Stimulated activated naive B cell treated with anti-CD40 and anti-IgM and Interleukin-4, amounts not matched to agents 10 μg/mL and 1 μg/mL and 100 μg/mL, for 72 hours (primary cell): ENCODE measurements at regions not wholly inside any gene's neighbourhood (a gene's known extent, or its start where the extent isn't known, plus 50 kb on each side); places are given as distances from the start of the nearest gene placed in this dataset.
"Not testable (repeated sequence)": the region's sequence is repeated elsewhere in the genome, so short reads cannot be mapped to it uniquely, and the experiment has no call there.

ENCODE experiments used
- ATAC-seq, 2 donors: fragments of 150-1000 bp; cut with Tn5 transposase; replicated peaks; 2 replicates each; pipeline ENCODE4 v1.10.0; 2021; ENCODE audit warnings: moderate library complexity in 1 of 2
- DNase-seq: peaks from one replicate; pipeline ENCODE4 v3.0.0; 2021
- H3K27ac Mint-ChIP-seq: one replicate; pipeline ENCODE4 v1.8.0; 2022; ENCODE audit warnings: mild to moderate bottlenecking, mixed read lengths
- H3K27me3 Mint-ChIP-seq, 2 donors: one replicate each; pipeline ENCODE4 v1.8.0; 2022; ENCODE audit warnings: mixed read lengths in 2 of 2
- H3K36me3 Mint-ChIP-seq, 2 donors: one replicate each; pipeline ENCODE4 v1.8.0; 2022; ENCODE audit warnings: mixed read lengths in 2 of 2, mild to moderate bottlenecking in 1 of 2
- H3K4me1 Mint-ChIP-seq, 2 donors: one replicate each; pipeline ENCODE4 v1.8.0; 2022; ENCODE audit warnings: mixed read lengths in 2 of 2, mild to moderate bottlenecking in 1 of 2
- H3K4me3 Mint-ChIP-seq, 2 donors: one replicate each; pipeline ENCODE4 v1.8.0; 2022; ENCODE audit warnings: mild to moderate bottlenecking in 2 of 2, mixed read lengths in 2 of 2, moderate library complexity in 1 of 2
- H3K9me3 Mint-ChIP-seq, 2 donors: one replicate each; pipeline ENCODE4 v1.8.0; 2022; ENCODE audit warnings: mixed read lengths in 2 of 2, mild to moderate bottlenecking in 1 of 2

- Mint-ChIP-seq H3K9me3 (peaks cover 17 to 27% of the 10 kb centered on the region in 2 donors), H3K36me3 (peaks cover 20 to 32% of the 10 kb centered on the region in 2 donors)
These were observed 100.7 kb upstream of the TNFSF4 start for GRCh38 chr1:173307845-173308244.

GRCh38 chr1:173314656-173315055, 107.5 kb upstream of the TNFSF4 start:
- ATAC-seq: no peak

More at GRCh38 chr1:173307845-173308244, 100.7 kb upstream of the TNFSF4 start:
- no peak overlapping the region for H3K4me3 Mint-ChIP-seq
- no peaks in the 10 kb centered on the region for H3K27me3 Mint-ChIP-seq
- no peak overlapping the region for H3K27ac Mint-ChIP-seq
- ATAC-seq (no peak), DNase-seq (no peak)
- H3K4me1 Mint-ChIP-seq: peaks cover 16 to 30% of the 10 kb centered on the region in 2 donors

GRCh38 chr1:173315296-173315695, 108.2 kb upstream of the TNFSF4 start:
- ATAC-seq (no peak), DNase-seq (no peak)
- Mint-ChIP-seq H3K4me3 (no peak overlapping the region), H3K36me3 (peaks cover 10% of the 10 kb centered on the region in 2 donors), H3K27ac (no peak overlapping the region), H3K9me3 (peaks cover 6 to 12% of the 10 kb centered on the region in 2 donors), H3K4me1 (no peaks in the 10 kb centered on the region), H3K27me3 (peaks cover 0 to 3% of the 10 kb centered on the region in 2 donors)

More at GRCh38 chr1:173314656-173315055, 107.5 kb upstream of the TNFSF4 start:
- H3K9me3 Mint-ChIP-seq: peaks cover 8 to 16% of the 10 kb centered on the region in 2 donors
- H3K4me3 Mint-ChIP-seq: no peak overlapping the region
- H3K36me3 Mint-ChIP-seq: peaks cover 10 to 11% of the 10 kb centered on the region in 2 donors
- H3K27me3 Mint-ChIP-seq: peaks cover 0 to 3% of the 10 kb centered on the region in 2 donors
- H3K4me1 Mint-ChIP-seq: no peaks in the 10 kb centered on the region
- no peak for DNase-seq
- no peak overlapping the region for H3K27ac Mint-ChIP-seq

GRCh38 chr1:173318788-173319187, 111.7 kb upstream of the TNFSF4 start:
- Mint-ChIP-seq H3K9me3 (peaks cover 8 to 12% of the 10 kb centered on the region in 2 donors), H3K4me3 (no peak overlapping the region), H3K4me1 (no peaks in the 10 kb centered on the region), H3K36me3 (peaks cover 22 to 27% of the 10 kb centered on the region in 2 donors), H3K27ac (no peak overlapping the region), H3K27me3 (peaks cover 0 to 3% of the 10 kb centered on the region in 2 donors)
- no peak for ATAC-seq
- DNase-seq: no peak

GRCh38 chr1:173324352-173324751, 117.2 kb upstream of the TNFSF4 start:
- not testable (repeated sequence) for ATAC-seq, H3K27ac Mint-ChIP-seq, H3K4me1 Mint-ChIP-seq, H3K27me3 Mint-ChIP-seq, H3K4me3 Mint-ChIP-seq, DNase-seq
- Mint-ChIP-seq H3K36me3 (peaks cover 22 to 25% of the 10 kb centered on the region in 2 donors), H3K9me3 (peaks cover 8 to 11% of the 10 kb centered on the region in 2 donors)

- not testable (repeated sequence) for DNase-seq, ATAC-seq, H3K36me3 Mint-ChIP-seq, H3K27ac Mint-ChIP-seq, H3K4me3 Mint-ChIP-seq, H3K27me3 Mint-ChIP-seq, H3K9me3 Mint-ChIP-seq
- peaks cover 13 to 29% of the 10 kb centered on the region in 2 donors for H3K4me1 Mint-ChIP-seq
These were observed 120.9 kb upstream of the TNFSF4 start for GRCh38 chr1:173327987-173328386.

GRCh38 chr1:173328961-173329360, 121.8 kb upstream of the TNFSF4 start:
- H3K9me3 Mint-ChIP-seq: peaks cover 0 to 4% of the 10 kb centered on the region in 2 donors
- ATAC-seq (no peak), DNase-seq (no peak)
- H3K36me3 Mint-ChIP-seq: peaks cover 0 to 4% of the 10 kb centered on the region in 2 donors
- no peaks in the 10 kb centered on the region for H3K27me3 Mint-ChIP-seq
- H3K4me1 Mint-ChIP-seq: peaks cover 18 to 37% of the 10 kb centered on the region in 2 donors
- H3K27ac Mint-ChIP-seq: no peak overlapping the region
- H3K4me3 Mint-ChIP-seq: no peak overlapping the region

- peak; percentile 30 to 44 for ATAC-seq
These were observed 122.6 kb upstream of the TNFSF4 start for GRCh38 chr1:173329726-173330125.

GRCh38 chr1:173330149-173330951, 123.2 kb upstream of the TNFSF4 start:
- no peak for DNase-seq
- Mint-ChIP-seq H3K27ac (peak overlapping the region; percentile 93), H3K27me3 (no peaks in the 10 kb centered on the region)

More at GRCh38 chr1:173329726-173330125, 122.6 kb upstream of the TNFSF4 start:
- Mint-ChIP-seq H3K27me3 (no peaks in the 10 kb centered on the region), H3K4me3 (peak overlapping the region in 1 of 2 donors; percentile 8), H3K36me3 (peaks cover 2 to 3% of the 10 kb centered on the region in 2 donors), H3K9me3 (peaks cover 0 to 2% of the 10 kb centered on the region in 2 donors), H3K27ac (no peak overlapping the region), H3K4me1 (peaks cover 21 to 40% of the 10 kb centered on the region in 2 donors)
- DNase-seq: no peak

GRCh38 chr1:173330952-173331548, 123.9 kb upstream of the TNFSF4 start:
- H3K27me3 Mint-ChIP-seq, DNase-seq, H3K9me3 Mint-ChIP-seq, H3K36me3 Mint-ChIP-seq: not testable (repeated sequence)
- peaks cover 28 to 47% of the 10 kb centered on the region in 2 donors for H3K4me1 Mint-ChIP-seq
- peak; percentile 76 to 83 for ATAC-seq
- peak overlapping the region; percentile 93 for H3K27ac Mint-ChIP-seq
- H3K4me3 Mint-ChIP-seq: peak overlapping the region; percentile 67 to 69

More at GRCh38 chr1:173330149-173330951, 123.2 kb upstream of the TNFSF4 start:
- Mint-ChIP-seq H3K36me3 (peaks cover 2 to 5% of the 10 kb centered on the region in 2 donors), H3K9me3 (peaks cover 0 to 2% of the 10 kb centered on the region in 2 donors), H3K4me1 (peaks cover 26 to 46% of the 10 kb centered on the region in 2 donors), H3K4me3 (peak overlapping the region; percentile 67 to 69)
- no peak for ATAC-seq

- Mint-ChIP-seq H3K9me3 (no peaks in the 10 kb centered on the region), H3K36me3 (peaks cover 0 to 5% of the 10 kb centered on the region in 2 donors), H3K4me3 (no peak overlapping the region), H3K27me3 (no peaks in the 10 kb centered on the region), H3K4me1 (peaks cover 28 to 47% of the 10 kb centered on the region in 2 donors), H3K27ac (peak overlapping the region; percentile 93)
- no peak for ATAC-seq
- no peak for DNase-seq
These were observed 124.9 kb upstream of the TNFSF4 start for GRCh38 chr1:173332026-173332425.

GRCh38 chr1:173333581-173333980, 126.5 kb upstream of the TNFSF4 start:
- no peaks in the 10 kb centered on the region for H3K27me3 Mint-ChIP-seq
- ATAC-seq (peak; percentile 67 to 74), DNase-seq (peak; percentile 31)
- no peaks in the 10 kb centered on the region for H3K9me3 Mint-ChIP-seq
- peak overlapping the region in 1 of 2 donors; percentile 14 for H3K4me3 Mint-ChIP-seq
- H3K4me1 Mint-ChIP-seq: peaks cover 28 to 47% of the 10 kb centered on the region in 2 donors
- H3K36me3 Mint-ChIP-seq: peaks cover 0 to 8% of the 10 kb centered on the region in 2 donors
- H3K27ac Mint-ChIP-seq: peak overlapping the region; percentile 81

GRCh38 chr1:173337126-173337525, 130.0 kb upstream of the TNFSF4 start:
- peaks cover 7 to 19% of the 10 kb centered on the region in 2 donors for H3K36me3 Mint-ChIP-seq
- peaks cover 0 to 6% of the 10 kb centered on the region in 2 donors for H3K9me3 Mint-ChIP-seq
- no peak overlapping the region for H3K27ac Mint-ChIP-seq
- H3K4me1 Mint-ChIP-seq: peaks cover 19 to 23% of the 10 kb centered on the region in 2 donors
- ATAC-seq: no peak
- no peaks in the 10 kb centered on the region for H3K27me3 Mint-ChIP-seq
- DNase-seq: no peak
- no peak overlapping the region for H3K4me3 Mint-ChIP-seq

- ATAC-seq (no peak), DNase-seq (no peak)
- Mint-ChIP-seq H3K4me3 (no peak overlapping the region), H3K36me3 (peaks cover 7 to 18% of the 10 kb centered on the region in 2 donors), H3K9me3 (peaks cover 0 to 6% of the 10 kb centered on the region in 2 donors), H3K27me3 (no peaks in the 10 kb centered on the region), H3K4me1 (peaks cover 0 to 2% of the 10 kb centered on the region in 2 donors), H3K27ac (no peak overlapping the region)
These were observed 134.2 kb upstream of the TNFSF4 start for GRCh38 chr1:173341307-173341706.
